Right lobe of liver (tissue), 4 donors: ENCODE measurements at regions not wholly inside any gene's neighbourhood (a gene's known extent, or its start where the extent isn't known, plus 50 kb on each side); places are given as distances from the start of the nearest gene placed in this dataset.
"Not testable (repeated sequence)": the region's sequence is repeated elsewhere in the genome, so short reads cannot be mapped to it uniquely, and the experiment has no call there.

Source experiments
- CTCF ChIP-seq, 4 donors: fragments of 200-600 bp in 3 of 4; fragments of 450-650 bp in 1 of 4; IDR thresholded peaks; one replicate each; pipeline versions ENCODE4 v1.5.1 to v1.8.0; 2016 to 2022; ENCODE audit warnings: antibody characterized with exemption in 4 of 4, mild to moderate bottlenecking in 2 of 4
- POLR2A ChIP-seq: fragments of 450-650 bp; IDR thresholded peaks from one replicate; pipeline ENCODE4 v1.6.1; 2017; ENCODE audit warnings: antibody characterized with exemption, mild to moderate bottlenecking
- donor health status: DM: no; HTN: no; CAD: no.
- donor health status: DM: no; HTN: no; CAD: no.
- donor health status: DM: no; HTN: yes; CAD: no.

- not testable (repeated sequence) for TF ChIP-seq CTCF (IDR thresholded peaks at IDR 0.05); POLR2A
These were observed 250.5 kb downstream of the ANKRD30B start for GRCh38 chr18:14998360-14999042.
